Tongue (tissue), 1 donor: ENCODE measurements at regions not wholly inside any gene's neighbourhood (a gene's known extent, or its start where the extent isn't known, plus 50 kb on each side); places are given as distances from the start of the nearest gene placed in this dataset.
"Not testable (repeated sequence)": the region's sequence is repeated elsewhere in the genome, so short reads cannot be mapped to it uniquely, and the experiment has no call there.

Source experiments
- DNase-seq: peaks from one replicate; pipeline ENCODE4 v3.0.0-alpha.2; 2015

- no peak for DNase-seq
Observed at GRCh38 chr7:131021902-131022301, 287.9 kb upstream of the KLF14 start.

GRCh38 chr7:131026297-131027000, 292.4 kb upstream of the KLF14 start:
- DNase-seq, result peak; percentile 17

GRCh38 chr7:131027287-131027773, 293.3 kb upstream of the KLF14 start:
- no peak for DNase-seq

- DNase-seq, result no peak
Observed at GRCh38 chr7:131028295-131028694, 294.3 kb upstream of the KLF14 start.

DNA sequence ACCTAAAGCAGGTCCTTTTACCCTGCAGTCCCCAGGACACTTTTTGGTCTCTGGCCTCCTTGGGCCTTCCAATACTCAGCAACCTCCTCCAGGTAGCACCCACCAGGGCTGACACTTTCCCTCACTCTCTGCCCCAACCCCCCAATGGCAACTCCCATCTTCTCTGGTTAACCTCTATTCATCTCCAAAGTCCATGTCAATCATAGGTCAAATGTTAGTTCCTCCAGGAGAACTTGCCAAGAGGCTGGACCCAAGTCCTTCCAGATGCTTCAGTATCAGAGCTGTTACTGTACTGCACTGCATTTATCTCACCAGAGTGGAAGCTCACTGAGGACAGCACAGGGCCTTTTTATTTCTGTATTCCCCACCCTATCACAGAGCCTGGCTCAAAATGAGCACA, 295.0 kb upstream of the KLF14 start:
- no peak for DNase-seq

DNA sequence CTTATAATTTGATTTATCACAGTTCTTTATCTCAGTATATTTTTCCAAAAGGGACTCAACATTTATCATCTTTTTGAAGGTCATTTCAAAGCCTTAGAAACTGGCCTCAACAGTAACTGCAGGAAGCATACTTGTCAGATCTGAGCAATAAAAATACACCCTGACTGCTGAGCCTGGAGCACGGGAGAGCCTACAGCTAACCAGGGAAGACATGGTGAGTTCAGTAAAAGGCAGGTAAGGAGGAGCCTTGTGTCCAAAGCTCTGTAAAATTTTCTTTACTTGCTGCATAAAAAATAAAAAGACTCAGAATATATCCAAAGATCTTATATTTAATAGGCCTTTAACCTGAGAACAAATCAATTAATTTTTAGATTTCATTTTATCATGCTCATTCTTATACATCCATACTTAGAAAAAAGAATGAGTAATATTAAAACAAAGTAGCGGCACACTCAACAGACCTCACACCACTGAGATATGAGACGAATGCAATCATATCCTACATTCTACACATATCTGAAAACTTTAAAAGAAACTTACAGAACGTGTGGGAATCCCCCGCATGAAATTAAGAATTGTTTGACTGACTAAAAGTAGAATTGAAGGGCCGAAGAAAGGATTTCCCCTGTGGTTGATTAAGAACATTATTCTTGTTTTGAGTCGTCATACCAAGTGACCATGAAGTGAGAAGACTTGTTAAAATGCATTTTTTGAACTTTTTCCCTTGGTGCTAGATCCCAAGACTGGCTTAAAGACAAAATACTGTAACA, 296.4 kb upstream of the MKLN1 start:
- DNase-seq, result no peak

DNA sequence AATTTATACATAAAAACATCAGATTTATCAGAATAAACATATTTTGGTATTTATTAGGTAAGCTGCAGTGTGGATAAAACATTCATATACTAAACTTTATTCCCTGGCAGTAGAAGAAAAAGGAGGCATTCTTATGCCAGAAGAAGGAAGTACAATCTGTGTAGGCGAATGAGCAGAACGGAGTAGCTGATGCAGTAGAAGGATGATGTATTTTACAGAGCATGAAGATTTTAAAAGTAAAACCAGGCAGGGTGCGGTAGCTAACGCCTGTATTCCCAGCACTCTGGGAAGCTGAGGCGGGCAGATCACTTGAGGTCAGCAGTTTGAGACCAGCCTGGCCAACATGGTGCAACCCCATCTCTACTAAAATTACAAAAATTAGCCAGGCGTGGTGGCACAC, 294.9 kb upstream of the MKLN1 start:
- no peak for DNase-seq

- DNase-seq, result peak; percentile 35
Observed at GRCh38 chr7:131034166-131034881, 293.4 kb upstream of the MKLN1 start.

- DNase-seq, result no peak
Observed at GRCh38 chr7:131035088-131035770, 292.4 kb upstream of the MKLN1 start.

DNA sequence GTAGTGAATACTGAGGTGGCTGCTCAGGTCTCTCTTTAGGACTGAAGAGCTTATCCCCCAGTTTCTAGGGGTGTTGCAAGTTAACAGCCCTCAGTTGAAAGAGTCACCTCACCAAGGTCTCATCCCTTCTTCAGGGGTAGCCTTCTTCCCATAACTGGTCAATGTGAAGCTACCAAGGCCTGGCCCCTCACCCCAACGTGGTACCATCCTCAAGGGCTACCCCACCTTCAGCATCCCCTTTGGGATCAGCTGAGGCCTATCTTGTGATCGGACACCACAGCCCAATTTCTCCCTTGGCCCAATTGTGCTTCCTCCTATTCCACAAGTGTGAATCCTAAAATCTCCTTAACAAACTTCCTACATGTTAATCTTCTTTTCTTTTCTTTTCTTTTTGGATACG, 289.5 kb upstream of the MKLN1 start:
- no peak for DNase-seq

DNA sequence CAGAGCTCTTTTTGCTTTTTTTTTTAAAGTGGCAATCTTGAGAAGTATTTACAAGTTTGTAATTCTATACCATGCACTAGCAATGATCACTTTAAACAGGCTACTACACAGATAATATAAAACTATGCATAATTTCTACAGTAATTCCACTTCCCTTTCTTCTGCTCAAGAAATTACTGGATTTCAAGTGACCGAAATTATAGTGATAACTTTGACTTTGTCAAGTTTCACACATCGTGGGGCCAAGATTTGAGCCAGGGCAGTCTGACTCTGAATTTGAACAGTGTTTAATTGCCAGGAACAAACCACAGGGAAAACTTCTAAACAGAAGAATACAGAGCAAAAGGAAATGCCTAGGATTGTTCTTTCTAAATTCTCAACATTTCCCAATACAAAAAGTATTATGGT, 288.3 kb upstream of the MKLN1 start:
- no peak for DNase-seq

GRCh38 chr7:131039836-131040235, 287.8 kb upstream of the MKLN1 start:
- no peak for DNase-seq

DNA sequence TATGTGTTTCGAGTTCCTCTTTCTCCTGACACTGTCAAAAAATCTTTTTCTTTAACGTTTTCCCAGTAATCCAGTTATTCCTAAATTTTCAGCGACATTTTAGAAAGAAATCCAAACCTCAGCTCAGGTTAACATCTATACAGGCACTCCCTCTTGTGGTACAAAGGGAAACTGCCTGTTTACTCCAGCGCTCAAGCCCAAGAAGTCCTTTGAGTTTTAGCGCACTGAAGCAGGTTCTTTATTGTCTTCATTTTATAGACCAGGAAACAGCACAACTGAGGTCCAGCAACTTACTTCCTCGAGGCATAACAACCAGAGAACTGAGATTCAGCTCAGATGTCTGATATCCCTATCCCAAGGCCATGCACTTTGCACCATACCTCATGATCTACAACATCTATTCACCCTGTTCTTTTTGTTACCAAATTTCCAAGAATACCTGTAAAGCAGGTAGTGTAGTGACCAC, 287.2 kb upstream of the MKLN1 start:
- DNase-seq, result peak; percentile 81

DNA sequence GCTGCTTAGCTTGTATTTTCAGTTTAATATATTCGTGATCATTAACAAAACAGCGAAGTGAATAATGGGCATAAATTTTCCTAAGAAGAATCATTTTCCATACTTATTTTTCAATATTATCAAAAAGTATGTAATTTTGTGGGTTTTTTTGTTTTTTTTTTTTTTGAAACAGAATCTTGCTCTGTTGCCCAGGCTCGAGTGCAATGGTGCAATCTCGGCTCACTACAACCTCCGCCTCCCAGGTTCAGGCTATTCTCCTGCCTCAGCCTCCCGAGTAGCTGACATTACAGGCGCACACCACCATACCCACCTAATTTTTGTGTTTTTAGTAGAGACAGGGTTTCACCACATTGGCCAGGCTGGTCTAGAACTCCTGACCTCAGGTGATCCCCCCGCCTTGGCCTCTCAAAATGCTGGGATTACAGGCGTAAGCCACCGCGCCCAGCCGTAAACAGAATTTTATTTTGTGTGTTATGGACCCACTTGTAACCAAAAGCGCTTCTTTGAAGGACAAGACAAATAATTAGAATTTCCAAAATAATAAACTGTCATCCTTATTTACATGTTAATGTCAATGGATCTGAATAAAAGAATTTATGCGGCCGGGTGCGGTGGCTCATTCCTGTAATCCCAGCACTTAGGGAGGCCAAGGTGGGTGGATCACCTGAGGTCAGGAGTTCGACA, 286.5 kb upstream of the MKLN1 start:
- not testable (repeated sequence) for DNase-seq

- no peak for DNase-seq
Observed at GRCh38 chr7:131042269-131043160, 285.2 kb upstream of the MKLN1 start.

DNA sequence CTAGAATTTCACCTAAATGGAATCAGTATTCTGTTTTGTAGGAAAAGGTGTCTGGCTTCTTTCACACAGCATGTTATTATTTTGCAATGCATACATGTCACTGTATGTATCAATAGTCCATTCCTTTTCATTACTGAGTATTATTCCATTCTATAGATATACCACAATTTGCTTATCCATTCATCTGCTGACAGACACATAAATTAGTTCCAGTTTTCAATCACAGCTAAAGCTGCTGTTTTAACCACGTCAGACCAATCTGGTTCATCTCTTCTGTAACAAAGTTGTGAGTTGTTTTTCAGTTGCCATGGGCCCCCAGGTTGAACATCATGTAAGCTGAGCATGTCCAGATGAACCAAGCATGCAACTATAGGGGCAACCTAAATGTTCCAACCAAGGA, 282.1 kb upstream of the MKLN1 start:
- no peak for DNase-seq

DNA sequence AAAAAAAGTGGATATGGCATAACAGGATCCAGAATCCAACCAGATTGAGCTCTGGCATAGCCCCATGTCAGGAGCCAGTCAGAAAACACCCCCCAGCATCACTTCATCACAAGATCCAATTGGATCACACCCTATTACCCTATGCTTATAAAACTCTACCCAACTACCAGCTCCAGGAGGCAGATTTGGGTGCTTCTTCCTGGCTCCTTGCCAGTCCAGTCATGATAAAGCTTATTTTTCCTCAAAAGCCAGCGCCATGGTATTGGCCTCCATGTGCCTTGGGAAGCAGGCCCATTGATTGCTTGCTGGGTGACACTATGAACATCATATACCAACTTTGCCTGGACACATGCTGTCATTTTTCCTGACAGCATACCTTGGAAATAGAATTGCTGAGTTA, 281.4 kb upstream of the MKLN1 start:
- DNase-seq, result no peak

- DNase-seq, result no peak
Observed at GRCh38 chr7:131047651-131048304, 279.9 kb upstream of the MKLN1 start.

GRCh38 chr7:131051304-131051703, 276.4 kb upstream of the MKLN1 start:
- no peak for DNase-seq

- no peak for DNase-seq
Observed at GRCh38 chr7:131052285-131052904, 275.3 kb upstream of the MKLN1 start.
